SU-DHL-6 (cell line): ENCODE measurements at regions not wholly inside any gene's neighbourhood (a gene's known extent, or its start where the extent isn't known, plus 50 kb on each side); places are given as distances from the start of the nearest gene placed in this dataset.

Source experiments
- CTCF ChIP-seq: fragments of 200-600 bp; sonication (generic); IDR thresholded peaks from one replicate; pipeline ENCODE4 v1.5.1; 2017; ENCODE audit warnings: antibody characterized with exemption, mild to moderate bottlenecking, low read length, moderate library complexity; ENCODE audit not compliant: insufficient read depth, poor library complexity, severe bottlenecking
- EZH2phosphoT487 ChIP-seq: fragments of 200-600 bp; sonication (generic), shearing (Covaris generic); conservative IDR thresholded peaks from 2 replicates; pipeline ENCODE4 v1.6.1; 2018; ENCODE audit warnings: mild to moderate bottlenecking, antibody characterized with exemption, low read length, moderate library complexity, mixed read lengths

- TF ChIP-seq CTCF (no peak), EZH2phosphoT487 (no peak)
Observed at GRCh38 chr5:63655043-63655442, 307.2 kb downstream of the HTR1A start.
